SU-DHL-6 (cell line): ENCODE measurements at regions not wholly inside any gene's neighbourhood (a gene's known extent, or its start where the extent isn't known, plus 50 kb on each side); places are given as distances from the start of the nearest gene placed in this dataset.

Experiments used
- H2AFZ ChIP-seq: fragments of 200-600 bp; sonication (generic); 2 replicates; pipeline ENCODE4 v1.6.1; 2014; ENCODE audit warnings: low read depth, mild to moderate bottlenecking, moderate library complexity, mixed read lengths, antibody characterized with exemption, low read length; ENCODE audit not compliant: severe bottlenecking
- H3F3A ChIP-seq: fragments of 200-600 bp; shearing (Covaris generic); 2 replicates; pipeline ENCODE4 v1.6.0; 2016; ENCODE audit warnings: antibody characterized with exemption, mild to moderate bottlenecking; ENCODE audit not compliant: insufficient read depth
- H3K27ac ChIP-seq: fragments of 200-600 bp; sonication (generic); 2 replicates; pipeline ENCODE4 v1.5.1; 2016; ENCODE audit warnings: low read depth, mild to moderate bottlenecking, low read length, moderate library complexity, mixed read lengths
- H3K27me3 ChIP-seq: fragments of 200-600 bp; sonication (generic), shearing (Covaris generic); 2 replicates; pipeline ENCODE4 v1.6.0; 2014; ENCODE audit warnings: mild to moderate bottlenecking, low read length
- H3K36me3 ChIP-seq: fragments of 200-600 bp; sonication (generic); 2 replicates; pipeline ENCODE4 v1.6.1; 2014; ENCODE audit warnings: mild to moderate bottlenecking, low read length, mixed read lengths
- H3K4me2 ChIP-seq: fragments of 300-600, 200-600 bp; shearing (Covaris generic), sonication (generic); 2 replicates; pipeline ENCODE4 v1.6.0; 2014; ENCODE audit warnings: low read length, low read depth, mild to moderate bottlenecking; ENCODE audit not compliant: poor library complexity, severe bottlenecking
- H3K4me3 ChIP-seq: fragments of 200-600 bp; sonication (generic); 2 replicates; pipeline ENCODE4 v1.5.1; 2014; ENCODE audit warnings: antibody characterized with exemption, low read length, mild to moderate bottlenecking, mixed read lengths; ENCODE audit not compliant: insufficient read depth, poor library complexity, severe bottlenecking
- H3K79me2 ChIP-seq: fragments of 200-600 bp; sonication (generic); 2 replicates; pipeline ENCODE4 v1.6.1; 2014; ENCODE audit warnings: mild to moderate bottlenecking, low read length, moderate library complexity; ENCODE audit not compliant: insufficient read depth
- H3K9ac ChIP-seq: fragments of 200-600 bp; sonication (generic); 2 replicates; pipeline ENCODE4 v1.7.0; 2014; ENCODE audit warnings: mild to moderate bottlenecking, low read length
- H3K9me2 ChIP-seq: fragments of 200-600 bp; sonication (generic); replicated peaks from 2 replicates; pipeline ENCODE4 v1.6.1; 2014; ENCODE audit warnings: low read length; ENCODE audit not compliant: insufficient read depth
- H3K9me3 ChIP-seq: fragments of 200-600 bp; sonication (generic); 2 replicates; pipeline ENCODE4 v1.6.1; 2014; ENCODE audit warnings: low read length, mixed read lengths; ENCODE audit not compliant: insufficient read depth
- H4K20me1 ChIP-seq: fragments of 200-600 bp; sonication (generic); 2 replicates; pipeline ENCODE4 v1.6.1; 2014; ENCODE audit warnings: low read depth, mild to moderate bottlenecking, antibody characterized with exemption, low read length, moderate library complexity, mixed read lengths
- EZH2phosphoT487 ChIP-seq: fragments of 200-600 bp; sonication (generic), shearing (Covaris generic); conservative IDR thresholded peaks from 2 replicates; pipeline ENCODE4 v1.6.1; 2018; ENCODE audit warnings: mild to moderate bottlenecking, antibody characterized with exemption, low read length, moderate library complexity, mixed read lengths
- TF ChIP-seq, protein P1 (sequence below): fragments of 200-600 bp; sonication (generic); IDR thresholded peaks from one replicate; pipeline ENCODE4 v1.5.1; 2017; ENCODE audit warnings: antibody characterized with exemption, mild to moderate bottlenecking, low read length, moderate library complexity; ENCODE audit not compliant: insufficient read depth, poor library complexity, severe bottlenecking

DNA sequence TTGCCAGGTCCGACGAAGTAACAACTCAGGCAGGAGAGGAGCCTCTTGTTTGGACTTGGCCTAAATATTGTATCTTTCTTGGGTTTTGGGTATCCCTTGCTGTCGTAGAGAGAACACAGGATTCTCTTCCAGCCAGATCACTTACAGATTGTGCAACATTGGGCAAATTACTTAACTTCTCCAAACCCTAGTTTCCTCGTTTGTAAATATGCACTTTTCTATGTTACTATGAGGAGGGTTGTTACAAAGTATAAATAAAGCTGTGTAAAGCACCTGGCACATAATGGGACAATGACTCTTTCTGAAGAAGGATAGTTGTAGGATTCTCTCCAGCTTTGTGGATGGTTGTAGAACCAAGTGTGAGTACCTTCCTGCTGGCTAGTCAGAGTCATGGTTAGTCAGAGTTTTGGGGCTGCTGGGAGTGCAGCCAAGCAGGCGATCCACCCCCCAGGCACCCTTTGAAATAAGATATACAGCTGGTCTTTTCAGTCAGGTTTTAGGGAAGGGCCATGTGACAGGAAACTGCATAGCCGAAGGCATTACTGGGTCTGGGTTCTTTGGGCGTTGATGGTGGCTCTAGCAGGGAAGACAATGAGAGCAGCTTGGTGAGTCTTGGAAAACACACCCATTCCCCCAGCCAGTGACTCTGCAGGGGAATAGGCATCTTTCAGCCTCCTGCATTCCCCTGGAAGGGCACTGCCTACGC lies 49.9 kb upstream of the GDNF start:
- Histone ChIP-seq H3K4me3 (no peak overlapping the region), H4K20me1 (no peaks in the 10 kb centered on the region), H3K27me3 (0 out of 2 replicates have a peak, but pooled peaks cover 2% of the 10 kb centered on the region), H3K4me2 (no peak overlapping the region), H3K79me2 (no peaks in the 10 kb centered on the region), H2AFZ (no peak overlapping the region), H3F3A (no peaks in the 10 kb centered on the region), H3K9me2 (no peaks in the 10 kb centered on the region), H3K9ac (no peak overlapping the region), H3K9me3 (no peaks in the 10 kb centered on the region), H3K27ac (no peak overlapping the region), H3K36me3 (no peaks in the 10 kb centered on the region)
- no peak for TF ChIP-seq EZH2phosphoT487
- TF ChIP-seq, protein P1, sequence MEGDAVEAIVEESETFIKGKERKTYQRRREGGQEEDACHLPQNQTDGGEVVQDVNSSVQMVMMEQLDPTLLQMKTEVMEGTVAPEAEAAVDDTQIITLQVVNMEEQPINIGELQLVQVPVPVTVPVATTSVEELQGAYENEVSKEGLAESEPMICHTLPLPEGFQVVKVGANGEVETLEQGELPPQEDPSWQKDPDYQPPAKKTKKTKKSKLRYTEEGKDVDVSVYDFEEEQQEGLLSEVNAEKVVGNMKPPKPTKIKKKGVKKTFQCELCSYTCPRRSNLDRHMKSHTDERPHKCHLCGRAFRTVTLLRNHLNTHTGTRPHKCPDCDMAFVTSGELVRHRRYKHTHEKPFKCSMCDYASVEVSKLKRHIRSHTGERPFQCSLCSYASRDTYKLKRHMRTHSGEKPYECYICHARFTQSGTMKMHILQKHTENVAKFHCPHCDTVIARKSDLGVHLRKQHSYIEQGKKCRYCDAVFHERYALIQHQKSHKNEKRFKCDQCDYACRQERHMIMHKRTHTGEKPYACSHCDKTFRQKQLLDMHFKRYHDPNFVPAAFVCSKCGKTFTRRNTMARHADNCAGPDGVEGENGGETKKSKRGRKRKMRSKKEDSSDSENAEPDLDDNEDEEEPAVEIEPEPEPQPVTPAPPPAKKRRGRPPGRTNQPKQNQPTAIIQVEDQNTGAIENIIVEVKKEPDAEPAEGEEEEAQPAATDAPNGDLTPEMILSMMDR: no peak
